Gastrocnemius medialis (tissue), 4 donors: ENCODE measurements at regions not wholly inside any gene's neighbourhood (a gene's known extent, or its start where the extent isn't known, plus 50 kb on each side); places are given as distances from the start of the nearest gene placed in this dataset.
"Not testable (repeated sequence)": the region's sequence is repeated elsewhere in the genome, so short reads cannot be mapped to it uniquely, and the experiment has no call there.

ENCODE experiments used
- ATAC-seq, 2 donors: fragments of 150-250 bp; one replicate each; pipeline ENCODE4 v1.9.1; 2016
- DNase-seq, 2 donors: peaks; one replicate each; pipeline ENCODE4 v3.0.0-alpha.2; 2019
- H3K27ac ChIP-seq, 4 donors: fragments of 200-600 bp; sonication (generic); 1 replicate in 1 of 4; 2 replicates in 3 of 4; pipeline ENCODE4 v1.5.1; 2016 to 2018; ENCODE audit warnings: mild to moderate bottlenecking in 2 of 4, moderate library complexity in 1 of 4
- H3K27me3 ChIP-seq, 3 donors: fragments of 200-600 bp; sonication (generic) in 2 of 3; 1 replicate in 1 of 3; 2 replicates in 2 of 3; pipeline versions ENCODE4 v1.5.1 to v1.6.0; 2016 to 2019; ENCODE audit warnings: mild to moderate bottlenecking in 1 of 3, moderate library complexity in 1 of 3
- H3K36me3 ChIP-seq, 2 donors: fragments of 200-600 bp; sonication (generic) in 1 of 2; one replicate each; pipeline ENCODE4 v1.5.1; 2017 to 2018
- H3K4me1 ChIP-seq, 2 donors: fragments of 200-600 bp; sonication (generic) in 1 of 2; one replicate each; pipeline ENCODE4 v1.5.1; 2016 to 2017; ENCODE audit warnings: mild to moderate bottlenecking in 2 of 2
- H3K4me3 ChIP-seq, 4 donors: fragments of 200-600 bp; sonication (generic) in 3 of 4; 1 replicate in 1 of 4; 2 replicates in 3 of 4; pipeline ENCODE4 v1.5.1; 2016 to 2019; ENCODE audit warnings: mild to moderate bottlenecking in 2 of 4
- H3K9me3 ChIP-seq, 3 donors: fragments of 200-600 bp; sonication (generic) in 2 of 3; 1 replicate in 1 of 3; 2 replicates in 2 of 3; pipeline ENCODE4 v1.5.1; 2016 to 2019
- CTCF ChIP-seq, 5 experiments: fragments of 450-650 bp in 3 of 5; fragments of 200-600 bp in 2 of 5; sonication (generic) in 2 of 5; IDR thresholded peaks in 4 of 5; conservative IDR thresholded peaks in 1 of 5; 1 replicate in 4 of 5; 2 replicates in 1 of 5; pipeline ENCODE4 v1.5.1; 2016 to 2019; ENCODE audit warnings: antibody characterized with exemption in 5 of 5, mild to moderate bottlenecking in 3 of 5, moderate library complexity in 3 of 5
- POLR2A ChIP-seq, 2 donors: fragments of 450-650 bp; IDR thresholded peaks; one replicate each; pipeline ENCODE4 v1.6.1; 2017; ENCODE audit warnings: antibody characterized with exemption in 2 of 2, mild to moderate bottlenecking in 2 of 2, moderate library complexity in 2 of 2
- in situ Hi-C, 4 donors: fragments of 200-750 bp; cut with MboI; loops; one replicate each; pipeline versions ENCODE4 v1.15.0 to v1.8.0; 2017; ENCODE audit warnings: low sequenced_read_pairs in 4 of 4
- intact Hi-C: fragments of 100-400 bp; cut with DNase I; formaldehyde crosslinking; loops from one replicate; pipeline ENCODE4 v1.15.1; 2023; ENCODE audit warnings: low total_unique reads

GRCh38 chr7:20491284-20491683, 124.2 kb upstream of the ABCB5 start:
- Histone ChIP-seq H3K4me1 (no peaks in the 10 kb centered on the region), H3K4me3 (no peak overlapping the region), H3K27ac (no peak overlapping the region), H3K27me3 (no peaks in the 10 kb centered on the region), H3K36me3 (no peaks in the 10 kb centered on the region), H3K9me3 (no peaks in the 10 kb centered on the region)
- TF ChIP-seq CTCF (IDR thresholded peaks at IDR 0.05 in 4 of 5, conservative IDR thresholded peaks at IDR 0.05 in 1 of 5) (no peak), POLR2A (IDR thresholded peaks at IDR 0.05) (no peak)
- intact Hi-C loops (no loop called here), in situ Hi-C loops (no loop called here)
- DNase-seq (no peak), ATAC-seq (no peak)

GRCh38 chr7:20494566-20494965, 120.9 kb upstream of the ABCB5 start:
- ATAC-seq (no peak), DNase-seq (no peak)
- TF ChIP-seq CTCF (IDR thresholded peaks at IDR 0.05 in 4 of 5, conservative IDR thresholded peaks at IDR 0.05 in 1 of 5) (no peak), POLR2A (IDR thresholded peaks at IDR 0.05) (no peak)

GRCh38 chr7:20501473-20501872, 114.0 kb upstream of the ABCB5 start:
- DNase-seq, H3K9me3 ChIP-seq, H3K27ac ChIP-seq, H3K27me3 ChIP-seq, in situ Hi-C loops, H3K36me3 ChIP-seq, H3K4me3 ChIP-seq, intact Hi-C loops, ATAC-seq, H3K4me1 ChIP-seq: not testable (repeated sequence)

More at GRCh38 chr7:20494566-20494965, 120.9 kb upstream of the ABCB5 start:
- Histone ChIP-seq H3K27ac (no peak overlapping the region), H3K27me3 (no peaks in the 10 kb centered on the region), H3K9me3 (no peaks in the 10 kb centered on the region), H3K36me3 (no peaks in the 10 kb centered on the region), H3K4me1 (no peaks in the 10 kb centered on the region), H3K4me3 (no peak overlapping the region)
- intact Hi-C loops, result no loop called here
- in situ Hi-C loops, result no loop called here

GRCh38 chr7:20503278-20503950, 112.1 kb upstream of the ABCB5 start:
- intact Hi-C loops (no loop called here), in situ Hi-C loops (no loop called here)
- DNase-seq (no peak), ATAC-seq (no peak)
- H3K27ac ChIP-seq, result no peak overlapping the region
- no peaks in the 10 kb centered on the region for H3K27me3 ChIP-seq
- TF ChIP-seq CTCF (IDR thresholded peaks at IDR 0.05 in 4 of 5, conservative IDR thresholded peaks at IDR 0.05 in 1 of 5) (no peak), POLR2A (IDR thresholded peaks at IDR 0.05) (no peak)
- H3K36me3 ChIP-seq, result no peaks in the 10 kb centered on the region
- H3K4me1 ChIP-seq, result no peaks in the 10 kb centered on the region
- no peaks in the 10 kb centered on the region for H3K9me3 ChIP-seq
- no peak overlapping the region for H3K4me3 ChIP-seq

- Histone ChIP-seq H3K4me3 (no peak overlapping the region), H3K4me1 (no peaks in the 10 kb centered on the region), H3K27ac (no peak overlapping the region), H3K36me3 (no peaks in the 10 kb centered on the region), H3K9me3 (no peaks in the 10 kb centered on the region), H3K27me3 (no peaks in the 10 kb centered on the region)
- TF ChIP-seq CTCF (IDR thresholded peaks at IDR 0.05 in 4 of 5, conservative IDR thresholded peaks at IDR 0.05 in 1 of 5) (no peak), POLR2A (IDR thresholded peaks at IDR 0.05) (no peak)
- in situ Hi-C loops, result no loop called here
- intact Hi-C loops, result no loop called here
- no peak for ATAC-seq
- DNase-seq, result no peak
Observed at GRCh38 chr7:20504060-20504459, 111.4 kb upstream of the ABCB5 start.
